Neuron (in vitro differentiated cells): ENCODE measurements at regions not wholly inside any gene's neighbourhood (a gene's known extent, or its start where the extent isn't known, plus 50 kb on each side); places are given as distances from the start of the nearest gene placed in this dataset.

Source experiments
- H2AFZ ChIP-seq: one replicate; pipeline ENCODE4 v1.6.1; 2013; ENCODE audit warnings: low read depth, mild to moderate bottlenecking, inconsistent platforms, low read length, moderate library complexity
- H3K27me3 ChIP-seq: one replicate; pipeline ENCODE4 v1.6.1; 2013; ENCODE audit warnings: low read length; ENCODE audit not compliant: insufficient read depth
- H3K36me3 ChIP-seq: one replicate; pipeline ENCODE4 v1.6.1; 2013; ENCODE audit warnings: low read length; ENCODE audit not compliant: insufficient read depth
- H3K4me1 ChIP-seq: one replicate; pipeline ENCODE4 v1.6.1; 2013; ENCODE audit warnings: low read length; ENCODE audit not compliant: insufficient read depth
- H3K4me3 ChIP-seq: 2 replicates; pipeline ENCODE4 v1.5.1; 2013; ENCODE audit warnings: mild to moderate bottlenecking, low read length, moderate library complexity
- H3K9me3 ChIP-seq: one replicate; pipeline ENCODE4 v1.6.1; 2013; ENCODE audit warnings: low read length

- Histone ChIP-seq H3K4me1 (no peaks in the 10 kb centered on the region), H3K9me3 (no peaks in the 10 kb centered on the region), H3K27me3 (no peaks in the 10 kb centered on the region), H3K4me3 (no peak overlapping the region), H3K36me3 (no peaks in the 10 kb centered on the region), H2AFZ (no peak overlapping the region)
Measured at GRCh38 chr15:87151202-87151748, 1071.6 kb downstream of the AGBL1 start.

GRCh38 chr15:87145696-87146095 is 1066.0 kb downstream of the AGBL1 start:
- Histone ChIP-seq H3K27me3 (no peaks in the 10 kb centered on the region), H3K9me3 (no peaks in the 10 kb centered on the region), H3K4me1 (no peaks in the 10 kb centered on the region), H3K36me3 (no peaks in the 10 kb centered on the region), H3K4me3 (no peak overlapping the region), H2AFZ (no peak overlapping the region)

- H3K4me3 ChIP-seq: no peak overlapping the region
- H3K9me3 ChIP-seq: no peaks in the 10 kb centered on the region
- H3K36me3 ChIP-seq: no peaks in the 10 kb centered on the region
- no peaks in the 10 kb centered on the region for H3K27me3 ChIP-seq
- no peak overlapping the region for H2AFZ ChIP-seq
- no peaks in the 10 kb centered on the region for H3K4me1 ChIP-seq
Measured at GRCh38 chr15:87144775-87145174, 1065.1 kb downstream of the AGBL1 start.

- no peak overlapping the region for H2AFZ ChIP-seq
- H3K9me3 ChIP-seq: no peaks in the 10 kb centered on the region
- no peaks in the 10 kb centered on the region for H3K27me3 ChIP-seq
- H3K4me3 ChIP-seq: no peak overlapping the region
- H3K36me3 ChIP-seq: no peaks in the 10 kb centered on the region
- no peaks in the 10 kb centered on the region for H3K4me1 ChIP-seq
Measured at GRCh38 chr15:87142096-87142495, 1062.4 kb downstream of the AGBL1 start.

GRCh38 chr15:87135109-87135508 is 1055.4 kb downstream of the AGBL1 start:
- H2AFZ ChIP-seq: no peak overlapping the region
- no peaks in the 10 kb centered on the region for H3K4me1 ChIP-seq
- H3K4me3 ChIP-seq: no peak overlapping the region
- no peaks in the 10 kb centered on the region for H3K27me3 ChIP-seq
- H3K36me3 ChIP-seq: no peaks in the 10 kb centered on the region
- H3K9me3 ChIP-seq: no peaks in the 10 kb centered on the region

GRCh38 chr15:87133704-87134103 is 1054.0 kb downstream of the AGBL1 start:
- no peaks in the 10 kb centered on the region for H3K36me3 ChIP-seq
- H3K4me1 ChIP-seq: no peaks in the 10 kb centered on the region
- no peak overlapping the region for H3K4me3 ChIP-seq
- no peak overlapping the region for H2AFZ ChIP-seq
- H3K9me3 ChIP-seq: no peaks in the 10 kb centered on the region
- H3K27me3 ChIP-seq: no peaks in the 10 kb centered on the region

GRCh38 chr15:87131067-87131466 is 1051.4 kb downstream of the AGBL1 start:
- no peak overlapping the region for H2AFZ ChIP-seq

GRCh38 chr15:87129916-87130315 is 1050.2 kb downstream of the AGBL1 start:
- no peaks in the 10 kb centered on the region for H3K27me3 ChIP-seq
- no peaks in the 10 kb centered on the region for H3K4me1 ChIP-seq
- no peak overlapping the region for H2AFZ ChIP-seq
- no peaks in the 10 kb centered on the region for H3K36me3 ChIP-seq
- H3K4me3 ChIP-seq: no peak overlapping the region
- H3K9me3 ChIP-seq: no peaks in the 10 kb centered on the region

More at GRCh38 chr15:87131067-87131466, 1051.4 kb downstream of the AGBL1 start:
- no peak overlapping the region for H3K4me3 ChIP-seq
- H3K36me3 ChIP-seq: no peaks in the 10 kb centered on the region
- no peaks in the 10 kb centered on the region for H3K4me1 ChIP-seq
- H3K27me3 ChIP-seq: no peaks in the 10 kb centered on the region
- H3K9me3 ChIP-seq: no peaks in the 10 kb centered on the region

GRCh38 chr15:87123676-87124382 is 1044.2 kb downstream of the AGBL1 start:
- H2AFZ ChIP-seq: no peak overlapping the region
- no peaks in the 10 kb centered on the region for H3K36me3 ChIP-seq
- H3K4me3 ChIP-seq: no peak overlapping the region
- H3K27me3 ChIP-seq: no peaks in the 10 kb centered on the region
- H3K4me1 ChIP-seq: no peaks in the 10 kb centered on the region
- H3K9me3 ChIP-seq: no peaks in the 10 kb centered on the region

GRCh38 chr15:87121336-87121735 is 1041.7 kb downstream of the AGBL1 start:
- Histone ChIP-seq H3K9me3 (no peaks in the 10 kb centered on the region), H3K4me3 (no peak overlapping the region), H3K36me3 (no peaks in the 10 kb centered on the region), H3K27me3 (no peaks in the 10 kb centered on the region), H2AFZ (no peak overlapping the region), H3K4me1 (no peaks in the 10 kb centered on the region)

- Histone ChIP-seq H3K36me3 (no peaks in the 10 kb centered on the region), H3K9me3 (no peaks in the 10 kb centered on the region), H3K4me3 (no peak overlapping the region), H3K27me3 (no peaks in the 10 kb centered on the region), H2AFZ (no peak overlapping the region), H3K4me1 (no peaks in the 10 kb centered on the region)
Measured at GRCh38 chr15:87120555-87120954, 1040.9 kb downstream of the AGBL1 start.

- Histone ChIP-seq H3K36me3 (no peaks in the 10 kb centered on the region), H3K4me3 (no peak overlapping the region), H3K9me3 (no peaks in the 10 kb centered on the region), H3K4me1 (no peaks in the 10 kb centered on the region), H2AFZ (no peak overlapping the region), H3K27me3 (no peaks in the 10 kb centered on the region)
Measured at GRCh38 chr15:87118846-87119245, 1039.2 kb downstream of the AGBL1 start.

- Histone ChIP-seq H3K4me3 (no peak overlapping the region), H2AFZ (no peak overlapping the region), H3K36me3 (no peaks in the 10 kb centered on the region), H3K4me1 (no peaks in the 10 kb centered on the region), H3K27me3 (no peaks in the 10 kb centered on the region), H3K9me3 (no peaks in the 10 kb centered on the region)
Measured at GRCh38 chr15:87118435-87118834, 1038.8 kb downstream of the AGBL1 start.

- Histone ChIP-seq H3K9me3 (no peaks in the 10 kb centered on the region), H3K4me3 (no peak overlapping the region), H3K36me3 (no peaks in the 10 kb centered on the region), H3K27me3 (no peaks in the 10 kb centered on the region), H2AFZ (no peak overlapping the region), H3K4me1 (no peaks in the 10 kb centered on the region)
Measured at GRCh38 chr15:87115795-87116194, 1036.1 kb downstream of the AGBL1 start.
